GM19328 (cell line): ENCODE measurements at regions not wholly inside any gene's neighbourhood (a gene's known extent, or its start where the extent isn't known, plus 50 kb on each side); places are given as distances from the start of the nearest gene placed in this dataset.
"Not testable (repeated sequence)": the region's sequence is repeated elsewhere in the genome, so short reads cannot be mapped to it uniquely, and the experiment has no call there.

Source experiments
- ATAC-seq: cut with Tn5 transposase; IDR thresholded peaks from one replicate; pipeline ENCODE4 v1.9.1; 2021; ENCODE audit warnings: mild to moderate bottlenecking, moderate library complexity; ENCODE audit not compliant: unreplicated experiment

GRCh38 chr3:127045435-127046045 lies 62.6 kb downstream of the PLXNA1 start:
- no peak for ATAC-seq

DNA sequence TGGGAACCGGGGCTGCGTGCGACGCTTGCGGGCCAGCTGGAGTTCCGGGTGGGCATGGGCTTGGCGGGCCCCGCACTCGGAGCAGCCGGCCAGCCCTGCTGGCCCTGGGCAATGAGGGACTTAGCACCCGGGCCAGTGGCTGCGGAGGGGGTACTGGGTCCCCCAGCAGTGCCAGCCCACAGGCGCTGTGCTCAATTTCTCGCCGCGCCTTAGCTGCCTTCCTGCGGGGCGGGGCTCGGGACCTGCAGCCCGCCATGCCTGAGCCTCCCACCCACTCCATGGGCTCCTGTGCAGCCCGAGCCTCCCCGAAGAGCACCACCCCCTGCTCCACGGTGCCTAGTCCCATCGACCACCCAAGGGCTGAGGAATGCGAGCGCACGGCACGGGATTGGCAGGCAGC lies 63.8 kb downstream of the PLXNA1 start:
- not testable (repeated sequence) for ATAC-seq

DNA sequence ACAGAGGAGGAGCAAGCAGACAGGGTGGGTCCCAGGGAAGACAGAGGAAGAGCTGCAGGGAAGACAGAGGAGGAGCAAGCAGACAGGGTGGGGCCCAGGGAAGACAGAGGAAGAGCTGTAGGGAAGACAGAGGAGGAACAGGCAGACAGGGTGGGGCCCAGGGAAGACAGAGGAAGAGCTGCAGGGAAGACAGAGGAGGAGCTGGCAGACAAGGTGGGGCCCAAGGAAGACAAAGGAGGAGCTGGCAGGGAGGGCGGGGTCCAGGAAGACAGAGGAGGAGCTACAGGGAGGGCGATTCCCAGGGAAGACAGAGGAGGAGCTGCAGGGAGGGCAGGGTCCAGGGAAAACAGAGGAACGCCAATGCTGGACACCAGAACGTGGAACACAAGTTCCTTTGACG lies 66.5 kb downstream of the PLXNA1 start:
- ATAC-seq: no peak

DNA sequence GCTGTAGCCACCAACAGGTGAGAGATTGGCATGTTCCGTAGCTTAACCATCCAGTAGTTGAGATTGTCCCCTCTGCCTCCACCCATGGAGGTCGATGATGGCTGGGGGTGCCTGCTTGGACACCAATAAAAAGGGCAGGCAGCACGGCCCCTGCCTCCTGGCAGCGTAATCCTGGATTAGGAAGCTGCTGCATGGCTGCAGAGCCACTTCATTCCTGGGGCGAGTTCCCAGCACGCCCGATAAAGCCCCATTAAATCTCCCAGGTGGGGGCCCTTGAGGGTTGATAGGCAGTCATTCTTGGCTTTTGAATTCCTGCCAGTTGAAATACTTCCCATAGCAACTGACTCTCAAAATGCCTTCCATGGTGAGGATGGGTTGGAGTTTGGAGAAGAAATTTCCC lies 67.8 kb downstream of the PLXNA1 start:
- ATAC-seq: no peak

DNA sequence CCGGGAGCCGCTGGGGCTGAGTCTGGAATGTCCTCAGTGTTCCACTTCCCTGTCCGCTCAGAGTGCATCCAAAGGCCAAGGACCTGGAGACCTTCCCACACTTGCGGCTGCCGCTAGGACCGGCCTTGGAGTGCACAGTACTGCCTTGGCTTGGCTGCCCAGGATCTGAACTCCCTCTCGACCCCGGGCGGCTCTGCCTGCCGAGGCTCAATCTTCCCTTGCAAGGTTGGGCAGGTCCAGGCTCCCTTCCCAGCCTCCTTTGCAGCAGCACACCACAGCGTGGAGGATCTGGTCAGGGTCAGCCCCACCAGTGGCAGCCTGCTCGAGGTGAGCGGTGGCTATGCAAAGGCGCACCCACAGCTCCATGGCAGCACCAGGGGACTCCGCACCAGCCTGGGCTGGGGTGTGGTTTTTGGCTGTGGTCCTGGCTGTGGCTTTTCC lies 69.2 kb downstream of the PLXNA1 start:
- ATAC-seq: no peak

GRCh38 chr3:127053026-127053425 lies 70.1 kb downstream of the PLXNA1 start:
- no peak for ATAC-seq

GRCh38 chr3:127053450-127053849 lies 70.5 kb downstream of the PLXNA1 start:
- no peak for ATAC-seq

- no peak for ATAC-seq
Observed at GRCh38 chr3:127053979-127054378, 71.1 kb downstream of the PLXNA1 start.

DNA sequence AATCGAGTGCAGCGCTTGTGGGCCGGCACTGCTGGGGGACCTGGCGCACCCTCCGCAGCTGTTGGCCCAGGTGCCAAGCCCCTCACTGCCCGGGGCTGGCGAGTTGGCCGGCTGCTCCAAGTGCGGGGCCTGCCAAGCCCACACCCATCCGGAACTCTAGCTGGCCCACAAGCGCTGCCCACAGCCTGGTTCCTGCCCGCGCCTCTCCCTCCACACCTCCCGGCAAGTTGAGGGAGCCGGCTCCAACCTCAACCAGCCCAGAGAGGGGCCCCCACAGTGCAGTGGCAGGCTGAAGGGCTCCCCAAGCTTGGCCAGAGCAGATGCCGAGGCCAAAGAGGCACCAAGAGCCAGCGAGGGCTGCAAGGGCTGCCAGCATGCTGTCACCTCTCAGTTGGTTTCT lies 73.4 kb downstream of the PLXNA1 start:
- no peak for ATAC-seq

- ATAC-seq: no peak
Observed at GRCh38 chr3:127056976-127057375, 74.1 kb downstream of the PLXNA1 start.

- no peak for ATAC-seq
Observed at GRCh38 chr3:127059072-127059471, 76.2 kb downstream of the PLXNA1 start.

DNA sequence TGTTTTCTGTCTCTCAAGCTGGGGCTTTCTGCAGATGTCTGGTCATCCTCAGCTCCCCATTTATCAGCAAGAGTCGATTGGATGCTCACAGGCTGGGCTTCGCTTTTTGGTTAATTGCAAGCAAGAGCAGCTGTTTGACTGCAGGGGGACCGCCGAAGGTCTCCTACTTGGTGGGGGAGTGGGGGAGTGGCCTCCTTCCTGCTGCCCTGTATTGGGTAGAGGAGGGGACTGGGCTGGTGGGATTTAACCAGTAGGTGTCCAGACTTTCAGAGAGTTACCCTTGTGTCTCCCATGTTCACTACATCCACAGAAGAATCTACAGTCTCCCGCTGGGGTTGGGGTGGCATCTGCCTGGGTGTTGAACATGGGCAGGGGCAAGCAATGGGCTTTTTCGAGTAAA lies 78.7 kb downstream of the PLXNA1 start:
- no peak for ATAC-seq

DNA sequence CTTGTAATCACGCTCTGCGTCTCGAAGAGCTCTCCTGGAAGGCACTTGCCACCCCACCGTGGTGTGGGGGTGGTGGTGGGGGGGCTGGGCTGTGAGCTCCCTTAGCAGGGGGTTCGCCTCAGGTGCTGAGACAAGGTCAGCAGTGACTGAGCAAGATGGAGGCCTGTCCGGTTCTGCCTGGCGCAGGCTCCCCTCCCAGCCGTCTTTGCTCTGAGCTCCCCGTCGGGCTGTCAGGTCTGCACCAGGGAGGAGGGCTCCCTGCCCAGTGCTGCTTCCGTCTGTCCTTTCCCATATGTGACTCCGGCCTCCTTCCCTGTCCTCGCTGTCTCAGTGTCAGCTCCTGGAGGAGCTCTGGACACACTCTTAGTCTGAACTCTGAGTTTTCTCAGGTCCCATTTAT lies 80.0 kb downstream of the PLXNA1 start:
- ATAC-seq: no peak

DNA sequence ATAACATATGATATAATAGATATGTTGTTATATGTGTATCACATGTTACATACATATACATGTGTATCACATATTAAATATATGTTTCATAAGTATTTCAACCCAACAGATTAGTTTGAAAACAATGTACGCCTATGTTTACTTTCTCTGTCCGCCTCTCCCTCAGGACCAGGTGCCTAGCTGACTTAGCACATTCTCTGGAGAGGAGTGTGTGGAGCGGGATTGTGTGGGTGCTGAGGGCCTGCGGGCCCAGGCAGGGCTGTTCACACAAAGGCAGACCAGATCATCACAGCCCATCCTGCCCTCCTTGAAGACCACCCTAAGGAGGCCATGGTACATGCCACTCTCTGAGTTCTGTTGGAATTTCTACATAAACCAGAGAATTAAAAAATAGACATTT lies 81.0 kb downstream of the PLXNA1 start:
- ATAC-seq: no peak

GRCh38 chr3:127064391-127065137 lies 81.6 kb downstream of the PLXNA1 start:
- no peak for ATAC-seq

DNA sequence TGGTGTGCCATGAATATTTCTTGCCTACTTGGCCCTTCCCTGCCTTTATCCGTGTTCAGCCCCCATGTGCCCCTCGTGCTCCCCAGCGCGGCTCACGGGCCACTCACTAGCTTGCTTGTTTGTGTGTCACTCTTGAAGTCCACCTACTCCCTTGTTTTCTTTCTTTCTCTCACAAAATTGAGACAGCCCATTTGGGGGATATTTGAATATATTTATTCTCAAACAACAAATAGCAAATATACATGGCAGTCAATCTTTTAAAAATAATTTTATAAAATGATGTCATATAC lies 82.2 kb downstream of the PLXNA1 start:
- ATAC-seq: no peak

DNA sequence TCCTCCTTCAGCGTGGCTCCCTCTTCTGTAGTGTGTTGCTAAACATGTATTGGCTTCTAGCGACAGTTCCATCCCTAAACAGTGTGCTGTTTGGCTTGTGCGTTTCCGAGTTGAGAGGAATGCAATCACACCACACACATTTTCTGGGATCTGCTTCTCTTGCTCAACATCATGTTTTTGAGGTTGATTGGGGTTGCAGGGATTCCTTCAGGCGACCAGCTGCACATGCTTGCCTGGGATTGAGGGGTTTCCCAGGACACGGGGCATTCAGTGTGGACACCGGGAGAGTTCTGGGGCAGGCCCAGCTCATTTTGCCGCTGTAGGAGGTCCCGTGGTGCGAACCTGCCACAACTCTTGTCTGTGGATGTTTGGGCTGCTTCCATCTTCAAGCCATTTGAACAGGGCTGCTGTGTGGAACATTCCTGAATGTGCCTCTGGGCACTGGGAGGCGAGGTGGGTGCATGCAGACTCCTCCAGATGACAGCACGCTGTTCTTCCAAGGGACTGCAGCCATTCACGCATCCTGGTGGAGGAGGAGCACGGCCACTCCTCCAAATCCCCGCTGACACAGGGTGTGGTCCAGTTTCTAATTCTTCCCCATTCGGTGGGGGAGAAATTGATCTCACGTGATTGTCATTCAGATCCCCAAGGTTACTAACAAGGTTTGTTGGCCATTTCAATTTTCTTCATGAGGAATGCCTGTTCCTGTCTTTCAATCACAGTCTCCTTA lies 82.8 kb downstream of the PLXNA1 start:
- no peak for ATAC-seq

- no peak for ATAC-seq
Observed at GRCh38 chr3:127066635-127067034, 83.7 kb downstream of the PLXNA1 start.

DNA sequence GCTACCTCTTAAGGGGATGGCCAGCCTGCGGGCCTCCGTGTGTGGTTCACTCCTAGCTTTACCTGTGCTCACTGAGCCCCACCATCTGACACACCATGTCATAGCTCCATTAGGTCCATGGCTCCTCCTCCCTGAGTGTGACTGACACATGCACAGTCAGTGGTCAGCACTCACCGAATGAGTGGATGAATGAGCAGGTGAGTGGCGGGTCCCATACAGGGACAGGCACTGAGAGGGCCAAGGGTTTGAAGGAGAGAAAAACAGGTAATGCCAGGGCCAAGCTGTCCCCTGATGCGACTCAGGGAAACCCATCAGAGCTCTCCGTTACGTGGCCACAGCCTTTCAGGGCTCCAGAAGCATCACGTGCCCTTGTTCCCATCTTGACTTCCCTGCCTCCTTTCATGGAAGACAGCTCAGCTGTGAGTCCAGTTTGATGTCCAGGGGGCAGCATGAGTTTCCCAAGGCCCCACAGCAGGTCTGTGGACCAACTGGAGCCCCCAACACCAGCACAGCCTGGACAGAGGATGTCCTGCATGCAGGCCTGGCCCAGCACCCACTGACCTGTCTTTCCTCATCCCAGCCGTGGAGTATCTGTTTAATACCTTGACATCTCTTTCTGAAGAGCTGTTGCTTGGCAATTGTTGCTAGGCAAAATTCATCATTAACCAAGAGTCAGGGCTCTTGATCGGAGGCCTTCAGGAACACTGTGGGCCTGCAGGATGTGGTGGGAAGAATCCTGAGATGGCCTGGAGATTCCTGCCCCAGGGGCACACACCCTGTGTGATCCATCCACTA lies 84.4 kb downstream of the PLXNA1 start:
- ATAC-seq: no peak

GRCh38 chr3:127068111-127068810 lies 85.3 kb downstream of the PLXNA1 start:
- no peak for ATAC-seq

DNA sequence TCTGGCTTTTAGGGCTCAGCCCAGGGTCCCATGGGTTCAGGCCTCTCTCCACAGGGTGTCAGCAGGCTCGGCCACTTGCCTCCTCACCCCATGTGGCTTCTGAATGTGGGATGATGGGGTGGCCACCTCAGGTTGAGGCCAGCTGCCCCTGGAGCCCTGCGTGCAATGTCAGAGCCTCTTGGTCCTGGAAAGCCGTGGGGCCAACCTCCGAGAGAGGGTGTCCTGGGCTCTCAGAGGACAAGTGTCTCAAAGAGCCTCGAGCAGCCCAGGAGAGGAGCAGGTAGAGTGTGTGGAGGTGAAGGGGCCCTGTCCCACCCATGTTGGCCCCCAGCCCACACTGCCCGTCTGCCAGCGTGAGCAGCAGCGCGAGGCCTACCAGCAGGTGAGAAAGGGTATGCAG lies 86.0 kb downstream of the PLXNA1 start:
- no peak for ATAC-seq
